Endothelial cell of hepatic sinusoid (primary cell): ENCODE measurements at regions not wholly inside any gene's neighbourhood (a gene's known extent, or its start where the extent isn't known, plus 50 kb on each side); places are given as distances from the start of the nearest gene placed in this dataset.
"Not testable (repeated sequence)": the region's sequence is repeated elsewhere in the genome, so short reads cannot be mapped to it uniquely, and the experiment has no call there.

Experiments
- in situ Hi-C: cut with HindIII; loops from 2 replicates; pipeline ENCODE4 v1.10.0; 2017; ENCODE audit warnings: low sequenced_read_pairs

GRCh38 chr4:53959343-53960120 lies 104.9 kb downstream of the CHIC2 start:
- in situ Hi-C loops = loop anchor here (5.0 kb wide), 1 partner anchor 33 kb away; no protein-coding TSS in a partner anchor

- in situ Hi-C loops = loop anchor here (5.0 kb wide), 1 partner anchor 36 kb away; no protein-coding TSS in a partner anchor
These were observed 108.0 kb downstream of the CHIC2 start for GRCh38 chr4:53956454-53956853.

GRCh38 chr4:53956053-53956452 lies 108.4 kb downstream of the CHIC2 start:
- in situ Hi-C loops = loop anchor here (5.0 kb wide), 1 partner anchor 36 kb away; no protein-coding TSS in a partner anchor

DNA sequence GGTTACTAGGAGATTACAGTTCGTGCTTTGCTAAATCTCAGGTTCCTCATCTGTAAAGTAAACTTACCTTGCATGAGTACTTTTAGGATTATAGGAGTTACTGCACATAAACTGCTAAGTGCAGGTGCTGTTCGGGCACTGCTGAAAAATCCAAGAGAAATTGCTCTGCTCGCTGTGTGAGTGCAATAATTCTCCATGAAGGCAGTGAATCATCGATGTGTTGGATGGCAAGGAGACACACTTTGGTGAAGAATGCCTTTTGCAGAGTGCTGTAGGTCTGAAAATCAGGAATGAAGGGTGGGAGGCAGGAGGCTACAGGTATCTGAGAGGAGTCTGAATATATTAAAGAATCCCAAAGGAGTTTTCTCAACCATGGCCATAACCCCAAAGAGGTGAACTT lies 113.0 kb downstream of the CHIC2 start:
- in situ Hi-C loops = no loop called here

- in situ Hi-C loops = no loop called here
These were observed 120.9 kb downstream of the CHIC2 start for GRCh38 chr4:53943345-53944085.

DNA sequence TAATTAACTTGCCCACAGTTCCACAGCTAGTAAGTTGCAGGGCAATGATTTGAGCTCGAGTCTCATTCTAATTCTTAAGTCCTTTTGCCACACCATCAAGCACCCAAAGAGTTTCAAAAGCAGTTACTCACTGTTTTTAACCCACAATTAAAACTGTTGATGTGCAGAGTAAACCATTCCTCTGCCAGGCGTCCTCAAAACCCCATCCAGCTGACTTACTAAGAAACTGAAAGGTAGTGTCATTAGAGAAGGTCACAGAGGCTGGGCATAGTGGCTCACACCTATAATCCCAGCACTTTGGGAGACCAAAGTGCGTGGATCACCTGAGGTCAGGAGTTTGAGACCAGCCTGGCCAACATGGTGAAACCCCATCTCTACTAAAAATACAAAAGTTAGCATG lies 121.7 kb downstream of the CHIC2 start:
- in situ Hi-C loops = no loop called here

DNA sequence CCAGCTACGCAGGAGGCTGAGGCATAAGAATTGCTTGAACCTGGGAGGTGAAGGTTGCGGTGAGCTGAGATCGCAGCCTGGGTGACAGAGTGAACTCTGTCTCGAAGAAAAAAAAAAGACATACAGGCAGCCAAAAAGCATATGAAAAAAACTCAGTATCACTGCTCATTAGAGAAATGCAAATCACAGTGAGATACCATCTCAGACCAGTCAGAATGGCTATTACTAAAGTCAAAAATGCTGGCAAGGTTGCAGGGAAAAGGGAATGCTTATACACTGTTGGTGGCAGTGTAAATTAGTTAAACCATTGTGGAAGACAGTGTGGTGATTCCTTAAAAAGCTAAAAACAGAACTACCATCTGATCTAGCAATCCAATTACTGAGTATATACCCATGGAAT lies 123.1 kb downstream of the CHIC2 start:
- in situ Hi-C loops = no loop called here

GRCh38 chr4:53939892-53940291 lies 124.5 kb downstream of the CHIC2 start:
- in situ Hi-C loops = not testable (repeated sequence)

- in situ Hi-C loops = no loop called here
These were observed 126.5 kb downstream of the CHIC2 start for GRCh38 chr4:53937918-53938317.

DNA sequence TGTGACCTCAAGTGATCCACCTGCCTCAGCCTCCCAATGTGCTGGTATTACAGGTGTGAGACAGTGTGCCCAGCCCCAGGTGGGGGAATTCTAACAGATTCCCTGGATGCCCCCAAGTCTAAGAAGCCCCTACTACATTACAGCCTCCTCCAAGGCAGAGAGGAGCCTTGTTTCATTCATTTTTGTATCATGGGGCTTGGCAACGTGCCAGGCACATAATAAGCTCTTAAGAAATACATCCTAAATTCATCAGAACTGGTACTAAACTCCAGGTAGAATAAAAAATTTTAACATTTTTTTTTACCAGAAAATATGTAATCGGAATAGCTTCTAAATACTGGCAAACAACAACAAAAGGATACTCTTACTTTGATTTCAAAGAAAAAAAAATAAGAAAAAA lies 127.1 kb downstream of the CHIC2 start:
- in situ Hi-C loops = no loop called here

- in situ Hi-C loops = no loop called here
These were observed 128.6 kb downstream of the CHIC2 start for GRCh38 chr4:53935780-53936179.

GRCh38 chr4:53932796-53933610 lies 131.4 kb downstream of the CHIC2 start:
- in situ Hi-C loops = loop anchor here (5.0 kb wide), 1 partner anchor 284 kb away; no protein-coding TSS in a partner anchor

DNA sequence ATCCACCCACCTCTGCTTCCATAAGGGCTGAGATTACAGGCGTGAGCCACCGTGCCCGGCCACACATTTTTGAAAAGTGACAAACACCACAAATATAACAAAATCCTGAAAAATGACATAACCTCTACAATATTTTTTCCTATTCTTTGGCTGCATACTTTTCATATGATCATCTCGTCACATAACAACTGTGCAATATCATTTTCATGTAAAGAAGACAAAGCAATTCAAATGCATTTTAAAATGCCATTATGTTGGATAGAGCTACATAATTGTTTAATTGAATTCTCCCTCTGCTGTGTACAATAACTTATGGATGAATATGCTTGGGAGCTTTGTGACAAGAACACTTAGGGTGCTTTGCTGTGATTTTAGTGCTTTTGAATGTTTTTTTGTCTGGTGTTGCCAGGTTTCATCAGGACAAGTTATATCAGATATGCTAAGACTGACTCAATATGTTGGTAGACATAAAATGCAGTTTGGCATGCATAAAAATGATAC lies 132.9 kb downstream of the CHIC2 start:
- in situ Hi-C loops = loop anchor here (5.0 kb wide), 1 partner anchor 286 kb away; no protein-coding TSS in a partner anchor

GRCh38 chr4:53929955-53930798 lies 134.2 kb downstream of the CHIC2 start:
- in situ Hi-C loops = loop anchor here (5.0 kb wide), 1 partner anchor 287 kb away; no protein-coding TSS in a partner anchor

DNA sequence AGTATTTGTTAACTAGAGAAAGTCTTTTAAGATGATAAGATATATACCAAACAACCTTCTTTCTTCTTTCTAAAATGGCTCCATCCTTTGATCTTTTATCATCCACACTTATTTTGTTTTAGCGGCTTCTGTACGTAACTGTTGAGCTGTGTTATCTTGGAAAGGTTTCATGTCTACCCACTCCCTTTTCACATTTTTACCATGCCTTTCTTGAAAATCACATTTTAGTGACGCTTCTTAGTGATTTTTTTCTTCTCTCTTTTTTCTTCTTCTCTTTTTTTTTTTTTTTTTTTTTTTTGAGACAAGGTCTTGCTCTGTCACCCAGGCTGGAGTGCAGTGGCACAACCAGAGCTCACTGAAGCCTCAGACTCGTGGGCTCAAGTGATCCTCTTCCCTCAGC lies 135.1 kb downstream of the CHIC2 start:
- in situ Hi-C loops = no loop called here

GRCh38 chr4:53928825-53929224 lies 135.6 kb downstream of the CHIC2 start:
- in situ Hi-C loops = no loop called here

DNA sequence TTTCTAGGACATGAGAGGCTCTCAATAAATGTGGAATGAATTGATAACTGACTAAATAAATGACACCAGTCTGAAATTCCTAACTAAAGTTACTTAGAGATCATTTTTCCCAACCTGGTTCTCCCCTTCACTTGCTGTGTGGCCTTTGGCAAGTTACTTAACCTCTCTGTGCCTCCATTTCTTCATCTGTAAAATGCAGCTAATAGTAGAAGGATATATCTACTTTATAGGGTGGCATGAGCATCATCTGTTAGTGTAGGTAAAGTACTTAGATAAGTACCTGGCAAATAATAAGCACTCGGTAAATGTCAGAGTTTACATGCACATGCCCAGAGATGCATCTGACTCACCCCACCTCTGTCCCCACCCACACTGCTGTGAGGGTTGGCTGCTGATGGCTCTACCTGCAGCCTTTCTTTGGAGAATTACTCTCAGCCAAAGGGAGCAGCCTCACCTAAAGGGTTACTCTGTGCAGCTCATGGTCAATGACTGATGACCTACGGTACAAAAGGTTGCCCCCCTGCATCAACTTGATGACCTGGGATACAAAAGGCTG lies 139.3 kb downstream of the CHIC2 start:
- in situ Hi-C loops = no loop called here

GRCh38 chr4:53924333-53925049 lies 139.9 kb downstream of the CHIC2 start:
- in situ Hi-C loops = loop anchor here (25.0 kb wide), 1 partner anchor 912 kb away; no protein-coding TSS in a partner anchor

- in situ Hi-C loops = loop anchor here (25.0 kb wide), 1 partner anchor 912 kb away; no protein-coding TSS in a partner anchor
These were observed 140.5 kb downstream of the CHIC2 start for GRCh38 chr4:53923921-53924320.
